HG02884 (cell line): ENCODE measurements at regions not wholly inside any gene's neighbourhood (a gene's known extent, or its start where the extent isn't known, plus 50 kb on each side); places are given as distances from the start of the nearest gene placed in this dataset.
A peak's percentile ranks its signal among the peaks of the same experiment; 100 is the strongest.

ENCODE experiments used
- ATAC-seq: cut with Tn5 transposase; IDR thresholded peaks from one replicate; pipeline ENCODE4 v1.9.1; 2021; ENCODE audit warnings: mild to moderate bottlenecking, moderate library complexity; ENCODE audit not compliant: unreplicated experiment

DNA sequence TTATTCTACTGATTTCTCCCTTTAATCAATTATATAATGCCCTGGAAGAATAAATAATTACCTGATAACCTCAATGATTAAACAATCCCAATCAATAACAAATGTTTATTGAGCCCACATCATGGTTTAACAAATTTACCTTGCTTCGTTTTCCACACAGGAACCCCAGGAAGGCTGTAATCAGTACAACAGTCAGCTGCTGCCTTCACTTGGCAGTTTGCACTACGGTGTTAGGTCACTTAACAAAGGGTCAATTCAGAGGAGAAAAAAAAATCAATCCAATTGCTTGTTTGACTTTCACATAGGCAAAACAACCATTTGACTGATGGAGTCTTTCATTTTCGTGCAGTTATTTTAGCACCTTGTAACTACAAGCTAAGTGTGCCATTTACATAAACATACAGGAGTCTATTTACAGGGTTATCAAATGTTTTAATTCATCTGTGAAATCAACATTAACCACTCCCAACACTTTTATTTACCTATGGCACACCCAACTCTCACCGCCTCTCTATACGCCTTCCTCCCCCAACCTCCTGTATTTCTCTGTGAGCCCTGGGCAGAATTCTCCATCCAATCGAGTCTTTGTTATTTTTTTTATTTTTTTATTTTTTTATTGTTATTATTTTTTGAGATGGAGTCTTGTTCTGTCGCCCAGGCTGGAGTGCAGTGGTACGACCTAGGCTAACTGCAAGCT is 140.4 kb upstream of the TAB2 start:
- no peak for ATAC-seq

DNA sequence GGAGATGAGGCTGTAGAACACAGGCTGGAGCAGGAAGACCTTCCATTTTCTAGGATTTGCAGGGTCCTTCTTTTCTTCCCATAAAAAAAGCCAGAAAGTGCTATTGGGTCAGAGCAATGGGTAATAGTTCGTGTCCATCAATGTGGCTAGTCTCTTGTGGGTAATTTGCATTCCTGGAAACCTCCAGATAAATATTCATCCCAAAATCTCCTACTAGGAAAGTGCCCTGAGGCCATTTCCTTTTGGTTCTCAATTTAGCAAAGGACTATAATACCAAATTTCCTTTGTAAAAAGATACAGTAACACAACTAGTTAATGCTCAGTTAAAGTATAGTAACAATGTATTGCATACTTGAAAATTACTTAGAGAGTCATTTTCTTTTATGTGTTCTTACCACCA is 138.1 kb upstream of the TAB2 start:
- ATAC-seq = no peak

DNA sequence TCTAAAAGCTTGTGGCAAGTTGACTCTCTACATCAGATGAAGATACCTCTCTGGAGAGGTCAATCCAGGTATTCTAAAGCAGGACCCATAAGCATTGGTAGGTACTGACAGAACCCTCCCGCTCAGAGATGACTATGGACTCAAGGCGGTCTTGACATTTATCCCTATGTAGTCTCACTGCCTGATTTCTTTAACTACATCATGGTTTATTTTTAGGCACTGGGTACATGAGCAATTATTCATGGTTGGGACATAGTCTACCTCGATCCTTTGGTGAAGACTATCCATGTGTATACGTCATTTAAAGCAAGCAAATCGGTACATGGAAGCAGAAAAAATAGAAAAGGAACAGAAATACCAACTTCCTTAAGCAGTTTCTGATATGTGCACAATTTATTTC is 136.2 kb upstream of the TAB2 start:
- ATAC-seq = no peak

DNA sequence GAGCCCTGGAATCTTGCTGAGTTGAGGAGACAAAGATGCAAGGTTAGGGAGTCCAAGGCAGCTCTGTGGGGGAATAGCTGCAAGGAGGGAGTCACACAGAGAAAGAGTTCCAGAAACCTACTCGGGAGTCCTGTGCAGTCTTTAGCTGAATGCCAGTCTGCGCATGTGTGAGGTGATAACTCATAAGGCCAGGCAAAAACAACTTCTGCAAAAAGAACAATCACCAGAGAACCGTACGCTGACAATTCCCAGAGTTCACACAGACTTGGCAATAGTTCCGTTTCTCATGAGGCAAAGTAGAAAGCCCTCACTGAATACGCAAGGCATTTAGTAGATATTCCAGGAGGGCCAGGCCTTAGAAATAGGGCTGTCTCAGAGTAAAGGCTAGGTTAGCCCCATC is 135.2 kb upstream of the TAB2 start:
- ATAC-seq = no peak

DNA sequence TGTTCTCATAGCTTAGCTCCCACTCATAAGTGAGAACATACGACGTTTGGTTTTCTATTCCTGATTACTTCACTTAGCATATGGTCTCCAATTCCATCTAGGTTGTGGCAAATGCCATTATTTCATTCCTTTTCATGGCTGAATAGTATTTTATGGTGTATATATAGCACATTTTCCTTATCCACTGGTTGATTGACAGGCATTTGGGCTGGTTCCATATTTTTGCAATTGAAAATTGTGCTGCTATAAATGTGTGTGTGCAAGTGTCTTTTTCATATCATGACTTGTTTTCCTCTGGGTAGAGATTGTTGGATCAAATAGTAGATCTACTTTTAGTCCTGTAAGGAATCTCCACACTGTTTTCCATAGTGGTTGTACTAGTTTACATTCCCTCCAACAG is 133.0 kb upstream of the TAB2 start:
- no peak for ATAC-seq

DNA sequence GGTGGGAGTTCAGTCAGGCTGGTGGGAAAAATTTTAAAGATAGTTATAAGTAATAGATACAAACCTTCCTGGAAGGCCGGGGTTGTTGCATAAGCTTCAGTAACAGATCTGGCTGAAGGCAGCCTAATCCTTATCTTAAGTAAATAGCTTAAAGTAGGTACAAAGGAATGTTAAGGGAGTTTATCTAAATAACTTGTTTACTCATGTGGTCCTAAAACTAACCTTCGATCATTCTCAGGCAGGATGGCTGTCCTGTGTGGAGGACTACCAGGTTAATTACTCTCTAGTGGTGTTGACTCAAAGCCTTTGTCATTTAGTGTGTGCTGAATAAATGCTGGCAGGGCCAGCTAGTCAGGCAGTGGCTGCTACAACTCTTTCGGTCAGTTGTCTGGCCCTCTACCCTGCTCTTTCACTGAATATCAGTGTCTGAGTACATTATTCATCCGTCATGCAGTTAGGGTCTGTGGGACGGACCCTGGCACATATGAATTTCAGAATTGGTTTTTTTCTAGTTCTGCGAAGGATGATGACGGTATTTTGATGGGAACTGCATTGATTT is 131.6 kb upstream of the TAB2 start:
- no peak for ATAC-seq

DNA sequence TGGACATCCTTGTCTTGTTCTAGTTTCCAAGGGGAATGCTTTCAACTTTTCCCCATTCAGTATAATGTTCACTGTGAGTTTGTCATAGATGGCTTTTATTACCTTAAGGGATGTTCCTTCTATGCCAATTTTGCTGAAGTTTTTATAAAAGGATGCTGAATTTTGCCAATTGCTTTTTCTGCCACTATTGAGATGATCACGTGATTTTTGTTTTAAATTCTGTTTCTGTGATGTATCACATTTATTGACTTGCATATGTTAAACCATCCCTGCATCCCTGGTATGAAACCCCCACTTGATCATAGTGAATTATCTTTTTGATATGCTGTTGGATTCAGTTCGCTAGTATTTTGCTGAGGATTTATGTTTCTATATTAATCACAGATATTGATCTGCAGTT is 130.6 kb upstream of the TAB2 start:
- ATAC-seq = no peak

DNA sequence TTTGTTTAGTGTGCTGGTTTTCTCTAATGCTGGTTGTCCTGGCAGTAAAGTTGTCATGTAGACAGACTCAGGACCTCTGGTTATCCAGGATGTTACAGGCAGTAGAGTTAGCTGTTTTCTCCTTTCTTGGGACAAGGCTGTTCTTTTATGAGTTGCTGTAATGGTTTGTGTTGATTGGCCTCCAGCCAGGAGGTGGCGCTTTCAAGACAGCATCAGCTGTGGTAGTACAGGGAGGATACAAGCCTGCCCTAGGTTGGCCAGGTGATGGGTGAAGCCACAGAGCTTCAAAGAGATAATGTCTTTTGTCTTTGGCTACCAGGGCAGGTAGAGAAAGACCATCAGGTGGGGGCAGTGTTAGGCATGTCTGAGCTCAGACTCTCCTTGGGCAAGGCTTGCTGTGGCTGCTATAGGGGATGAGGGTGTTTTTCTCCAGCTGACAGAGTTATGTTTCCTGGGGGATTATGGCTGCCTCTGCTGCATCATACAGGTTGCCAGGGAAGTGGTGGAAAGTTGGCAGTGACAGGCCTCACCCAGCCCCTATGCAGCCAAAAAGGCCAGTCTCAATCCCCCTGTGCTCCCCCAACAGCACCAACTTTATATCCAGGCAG is 127.2 kb upstream of the TAB2 start:
- no peak for ATAC-seq

DNA sequence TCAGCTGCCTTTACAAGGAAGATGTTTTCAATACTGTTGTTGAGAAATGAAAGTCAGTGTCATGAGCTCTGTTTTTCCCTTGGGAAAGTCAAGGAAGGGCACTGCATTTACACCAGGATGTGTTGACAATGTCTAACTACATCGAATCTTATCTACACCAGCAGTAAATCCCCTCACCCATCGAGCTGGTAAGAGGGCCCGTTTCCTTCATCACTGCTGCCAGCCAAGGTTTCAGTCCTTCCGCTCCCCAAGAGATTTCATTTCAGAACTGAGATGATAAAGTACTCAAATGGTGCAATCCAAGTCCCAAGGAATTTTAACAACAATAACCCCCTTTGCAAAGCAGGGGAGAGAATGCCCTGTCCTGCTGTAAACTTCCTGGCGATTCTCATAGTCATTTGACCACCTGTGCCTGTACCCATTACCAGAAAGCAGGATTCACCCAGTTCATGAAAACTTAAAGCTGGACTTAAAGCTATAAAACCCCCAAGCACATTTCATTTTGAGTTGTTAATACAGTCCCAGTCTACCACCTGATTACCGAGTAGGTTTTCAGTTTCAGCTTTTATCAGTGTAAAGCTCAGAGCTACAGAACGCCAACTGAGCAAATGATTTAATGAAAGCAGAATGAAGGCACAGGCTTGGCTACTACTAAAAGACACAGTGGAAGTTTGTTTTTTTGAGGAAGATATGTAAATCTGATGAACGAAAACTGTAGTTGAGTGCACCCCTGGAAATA is 122.5 kb upstream of the TAB2 start:
- no peak for ATAC-seq

DNA sequence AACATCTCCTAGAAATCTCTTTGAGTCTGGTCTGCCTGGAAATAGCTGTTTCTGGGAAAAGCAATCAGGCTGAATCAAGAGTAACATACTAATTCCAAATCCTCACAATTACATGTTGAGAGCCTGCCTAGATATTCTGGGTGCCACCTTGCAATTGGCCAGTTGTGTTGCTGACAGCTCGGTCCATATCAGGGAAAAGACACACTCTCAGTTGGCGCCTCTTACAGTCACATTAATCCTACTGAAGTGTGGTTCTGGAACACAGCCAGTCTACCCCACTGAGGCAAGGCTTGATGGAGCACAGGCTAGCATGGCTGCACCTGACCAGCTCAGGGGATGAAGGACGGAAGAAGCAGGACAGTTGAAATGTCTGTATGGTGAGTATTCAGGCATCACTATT is 121.4 kb upstream of the TAB2 start:
- no peak for ATAC-seq

DNA sequence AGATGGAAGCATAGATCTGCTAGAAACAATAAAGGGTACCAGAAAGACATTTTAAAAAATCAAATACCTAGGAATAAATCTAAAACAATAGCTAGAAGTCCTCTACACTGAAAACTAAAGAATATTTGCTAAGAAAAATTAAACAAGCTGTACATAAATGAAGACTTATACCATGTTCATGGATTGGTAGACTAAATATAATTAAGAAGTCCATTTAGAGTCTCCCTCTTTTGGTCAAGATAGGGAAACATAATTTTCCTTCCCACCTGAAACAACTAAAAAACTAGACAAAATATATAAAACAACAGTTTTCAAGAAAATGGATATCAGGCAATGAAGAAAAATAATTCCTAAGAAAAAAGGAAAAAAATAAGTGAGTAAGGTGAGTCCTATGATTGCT is 120.0 kb upstream of the TAB2 start:
- no peak for ATAC-seq

DNA sequence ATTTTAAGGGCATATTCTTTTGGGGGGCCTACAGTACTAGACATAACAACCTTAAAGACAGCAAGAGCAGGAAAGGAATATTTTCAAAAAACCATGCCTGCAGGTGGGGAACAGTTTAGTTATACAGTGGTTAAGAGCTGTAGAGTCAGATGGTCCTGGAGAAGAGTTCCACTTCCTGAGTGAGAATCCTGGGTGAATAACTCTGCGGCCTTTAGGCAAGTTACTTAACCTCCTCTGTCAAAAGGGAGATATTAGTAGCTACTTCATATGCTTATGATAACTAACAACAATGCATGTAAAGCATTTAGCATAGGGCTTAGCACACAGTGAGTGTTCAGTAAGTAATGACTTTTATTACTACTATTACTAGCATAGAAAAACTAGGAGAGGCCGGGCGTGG is 119.2 kb upstream of the TAB2 start:
- ATAC-seq = no peak

DNA sequence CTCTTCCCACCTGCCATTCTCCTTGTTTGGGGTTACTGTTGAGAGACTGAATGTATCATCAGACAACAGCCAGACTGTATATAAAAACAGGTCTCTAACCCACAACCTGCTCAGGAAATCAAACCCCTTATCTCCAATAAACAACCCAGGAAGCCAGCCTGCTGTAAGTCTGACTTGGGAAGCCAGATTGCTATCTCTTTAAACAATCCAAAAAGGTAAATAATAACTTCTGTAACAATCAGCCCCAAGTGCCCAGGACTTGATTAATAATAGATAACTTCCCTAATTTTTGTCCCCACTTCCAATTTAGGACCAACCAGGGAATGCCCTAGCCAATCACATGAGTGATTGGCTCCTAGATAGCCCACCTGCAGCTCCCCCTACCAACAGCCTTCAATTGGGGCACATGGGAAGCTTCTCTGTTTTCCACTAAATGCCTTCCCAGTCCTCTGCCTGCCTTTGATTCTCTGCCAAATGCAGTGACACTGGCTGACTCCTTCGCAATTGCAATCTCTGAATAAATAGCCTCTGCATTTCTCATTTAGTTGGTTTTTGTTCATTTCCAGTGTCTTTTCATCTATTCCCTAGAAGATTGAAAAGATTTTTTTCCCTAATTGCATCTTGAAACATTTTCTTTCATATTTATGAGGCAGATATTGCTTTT is 117.1 kb upstream of the TAB2 start:
- ATAC-seq = no peak

DNA sequence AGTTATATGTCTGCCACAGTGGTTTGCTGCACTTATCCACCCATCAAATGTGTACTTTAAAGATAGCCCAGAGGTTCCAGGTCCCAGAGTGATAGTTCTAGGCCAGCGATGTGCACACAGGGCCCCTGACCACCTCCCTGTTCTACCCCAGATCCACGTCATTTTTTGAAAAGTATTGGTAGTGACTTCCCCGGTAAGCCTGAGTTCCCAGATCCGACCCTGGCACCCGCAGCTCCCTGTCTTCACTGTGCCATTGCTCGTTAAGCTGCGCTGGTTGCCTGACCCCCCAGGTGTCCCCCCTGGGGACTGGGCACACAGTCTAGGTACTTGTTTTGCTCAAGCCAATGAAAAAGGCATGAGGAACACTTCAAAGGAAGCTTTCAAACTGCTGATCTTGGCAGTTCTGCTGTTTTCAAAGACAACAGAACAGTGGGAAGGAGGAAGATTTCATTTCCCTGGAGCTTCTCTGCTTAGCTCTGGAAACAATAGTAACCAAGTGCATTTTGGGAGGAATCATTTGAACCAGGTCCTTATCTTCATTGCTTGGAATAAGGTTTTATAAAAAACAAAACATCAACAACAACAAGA is 116.3 kb upstream of the TAB2 start:
- ATAC-seq = no peak

DNA sequence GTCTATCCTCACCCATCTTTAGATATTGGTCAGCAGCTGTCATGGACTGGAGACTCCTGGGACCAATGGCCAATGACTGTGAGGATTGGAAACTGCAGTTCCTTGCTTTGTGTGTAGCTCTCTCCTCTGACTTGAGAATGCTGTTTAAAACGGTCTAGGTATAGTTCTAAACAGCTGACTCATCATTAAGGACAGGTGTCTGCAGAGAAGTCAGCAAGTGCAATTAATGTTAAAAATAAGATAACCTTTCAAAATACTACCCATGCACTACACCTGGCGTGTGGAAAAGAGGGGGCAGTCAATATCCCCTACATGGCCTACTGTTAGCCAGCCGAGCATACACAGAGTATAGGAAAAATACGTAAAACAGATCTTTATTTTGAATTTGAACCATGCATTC is 115.4 kb upstream of the TAB2 start:
- no peak for ATAC-seq

DNA sequence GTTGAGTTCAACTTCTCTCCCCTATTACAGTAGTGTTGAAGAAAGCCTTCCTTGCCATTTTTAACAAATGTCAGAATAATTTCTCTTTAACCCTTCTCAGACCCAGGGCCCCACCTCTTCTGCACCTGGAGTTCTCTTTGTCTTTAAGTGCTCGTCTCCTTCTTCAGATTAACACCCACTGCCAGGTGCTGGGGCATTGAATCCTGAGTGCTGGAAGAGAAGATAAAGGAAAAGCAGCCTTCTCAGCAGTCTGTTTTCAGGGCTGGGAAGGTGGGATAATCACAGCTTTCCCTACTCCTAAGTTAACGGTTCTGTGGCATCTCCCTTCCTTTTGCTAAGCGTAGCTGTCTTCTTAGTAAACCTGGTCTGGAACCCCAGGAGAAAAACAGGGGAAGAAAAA is 114.6 kb upstream of the TAB2 start:
- ATAC-seq = no peak

DNA sequence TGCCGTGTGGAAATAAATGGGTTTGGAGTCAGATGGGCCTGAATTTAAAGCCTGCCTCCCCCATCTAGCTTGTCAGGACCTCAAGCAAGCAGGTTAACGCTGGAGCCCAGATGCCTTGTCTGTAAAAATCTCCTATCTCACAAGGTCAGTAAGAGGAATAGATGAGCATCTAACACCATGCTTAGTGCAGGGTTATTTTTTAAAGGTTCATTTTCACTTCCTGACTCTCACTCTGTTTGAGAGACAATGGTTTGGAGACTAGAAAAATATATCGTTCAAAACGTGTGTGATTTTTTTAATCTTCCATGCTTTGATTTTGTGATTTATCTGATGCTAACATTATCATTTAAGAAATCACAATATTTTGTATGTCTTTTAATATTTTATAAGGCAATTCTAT is 114.0 kb upstream of the TAB2 start:
- ATAC-seq = no peak

DNA sequence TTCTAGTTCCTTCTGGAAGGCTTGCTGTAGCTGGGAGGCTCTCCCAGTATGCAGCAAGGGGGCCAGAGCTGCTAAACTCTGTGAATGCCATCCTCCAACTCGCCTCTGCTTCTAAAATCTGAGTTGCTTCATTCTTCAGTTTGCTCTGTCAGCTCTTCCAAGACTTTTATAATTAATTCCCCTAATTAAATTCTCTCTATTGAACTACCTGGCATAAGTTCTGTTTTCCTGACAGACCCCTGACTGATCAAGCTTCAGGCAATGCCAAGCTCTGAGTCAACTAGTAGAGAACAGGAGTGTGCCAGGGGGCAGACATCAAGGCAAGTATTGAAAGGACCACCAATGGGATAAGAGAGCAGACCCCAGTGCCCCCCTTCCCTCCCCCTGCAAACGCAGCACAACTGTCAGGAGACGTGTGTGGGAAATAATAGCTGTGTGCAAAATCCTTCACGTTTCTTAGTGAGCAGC is 109.3 kb upstream of the TAB2 start:
- no peak for ATAC-seq

DNA sequence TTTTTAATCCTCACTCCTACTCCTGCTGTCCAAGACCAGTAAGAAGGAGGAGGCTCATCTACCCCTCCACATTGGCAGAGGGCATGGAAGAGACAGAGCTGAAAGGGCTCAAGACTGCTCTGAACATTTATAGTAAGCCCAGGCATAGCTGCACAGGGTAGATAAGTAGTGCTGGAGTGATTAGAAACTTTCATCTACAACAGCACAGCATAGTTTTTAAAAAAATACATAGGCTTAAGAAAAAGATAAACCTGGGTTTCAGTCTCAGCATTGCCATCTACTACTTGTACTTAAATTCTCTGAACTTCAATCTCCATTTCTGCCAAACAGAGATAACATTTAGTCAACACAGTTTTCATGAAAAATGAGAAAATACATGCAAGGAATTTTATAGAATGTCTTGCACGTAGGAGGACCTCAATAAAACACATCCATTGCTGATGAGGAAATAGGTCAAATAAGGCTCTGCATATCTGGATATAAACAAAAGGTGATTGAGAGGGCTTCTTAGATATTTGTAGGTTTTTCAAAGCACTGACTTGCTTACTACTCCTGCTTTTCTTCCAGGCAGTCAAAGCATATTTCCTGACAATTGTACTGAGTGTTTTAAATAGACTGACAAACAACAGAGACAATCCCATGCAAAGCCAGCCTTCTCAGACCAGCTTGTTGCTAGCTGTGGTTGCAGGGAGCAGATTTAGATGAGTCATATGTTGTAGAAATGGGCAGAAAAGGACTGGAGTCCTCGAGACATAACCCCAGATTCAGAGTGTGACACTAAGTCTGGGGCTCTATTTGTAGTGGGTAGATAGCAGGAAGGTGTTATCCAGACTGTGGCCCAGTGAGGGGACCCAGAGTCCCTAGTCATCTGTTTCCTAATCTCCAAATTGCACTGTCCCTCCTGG is 107.4 kb upstream of the TAB2 start:
- peak; percentile 34 for ATAC-seq

DNA sequence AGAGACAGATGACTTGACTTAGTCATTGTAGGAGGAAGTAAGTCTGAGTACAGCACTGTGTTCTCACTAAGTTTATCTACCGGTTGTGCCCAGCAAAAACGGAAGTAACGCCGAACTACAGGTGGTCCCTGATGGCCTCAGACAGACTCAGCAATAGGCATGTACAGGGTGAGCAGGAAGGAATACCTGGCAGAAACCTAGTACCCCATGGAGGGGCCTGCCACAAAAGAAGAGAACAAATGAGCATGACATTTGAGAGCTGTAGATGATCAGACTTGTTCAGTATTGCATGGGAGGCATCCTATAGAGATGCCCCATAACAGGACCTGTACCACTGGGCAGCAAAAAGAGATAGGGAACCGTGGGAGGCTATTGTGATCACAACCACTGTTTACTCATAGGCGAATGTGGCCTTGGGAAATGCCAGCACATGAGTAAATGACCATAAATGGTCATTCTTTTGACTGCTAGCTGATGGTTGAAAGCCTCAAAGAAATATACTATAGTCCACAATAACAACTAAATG is 106.4 kb upstream of the TAB2 start:
- peak; percentile 57 for ATAC-seq
